H1 (cell line): ENCODE measurements at regions not wholly inside any gene's neighbourhood (a gene's known extent, or its start where the extent isn't known, plus 50 kb on each side); places are given as distances from the start of the nearest gene placed in this dataset.
A peak's percentile ranks its signal among the peaks of the same experiment; 100 is the strongest.

Experiments
- CTCF ChIA-PET: fragments of 300-600 bp; sonication (Branson Sonifier 250); formaldehyde crosslinking; loops from one replicate; lab custom pipeline; 2021; ENCODE audit not compliant: partially characterized antibody; lab: Charles Lee
- POLR2A ChIA-PET: fragments of 300-600 bp; sonication (Branson Sonifier 250); formaldehyde crosslinking; loops from one replicate; lab custom pipeline; 2021; ENCODE audit warnings: inconsistent platforms; ENCODE audit not compliant: partially characterized antibody; lab: Charles Lee
- DNase-seq, 2 experiments: peaks; one replicate each; pipeline versions ENCODE4 v3.0.0 to v3.0.0-alpha.2; 2010 to 2022; ENCODE audit warnings: low spot score in 2 of 2, low read depth in 1 of 2, mixed read lengths in 1 of 2
- FAIRE-seq: peaks from 2 replicates; lab custom pipeline; 2011; peaks lifted over from hg19 to GRCh38; lab: Jason Lieb, UNC
- H2AFZ ChIP-seq: 2 replicates; pipeline ENCODE4 v1.8.1; 2012; ENCODE audit warnings: low read length, inconsistent platforms
- H2AK5ac ChIP-seq: 2 replicates; pipeline ENCODE4 v1.6.1; 2013; ENCODE audit warnings: low read depth, low read length
- H2BK120ac ChIP-seq: replicated peaks from 2 replicates; pipeline ENCODE3; 2013; ENCODE audit warnings: low read depth, low read length, inconsistent platforms
- H2BK12ac ChIP-seq: 2 replicates; pipeline ENCODE4 v1.6.1; 2013; ENCODE audit warnings: low read depth, low read length
- H2BK15ac ChIP-seq: 2 replicates; pipeline ENCODE4 v1.6.1; 2013; ENCODE audit warnings: low read length
- H2BK20ac ChIP-seq: 2 replicates; pipeline ENCODE4 v1.6.1; 2013; ENCODE audit warnings: low read length
- H2BK5ac ChIP-seq: 2 replicates; pipeline ENCODE4 v1.6.1; 2013; ENCODE audit warnings: low read depth, low read length
- H3K14ac ChIP-seq: 2 replicates; pipeline ENCODE4 v1.6.1; 2013; ENCODE audit warnings: inconsistent platforms; ENCODE audit not compliant: insufficient read length
- H3K18ac ChIP-seq: 2 replicates; pipeline ENCODE4 v1.6.1; 2013; ENCODE audit warnings: low read length; ENCODE audit errors: extremely low read depth
- H3K23ac ChIP-seq: 2 replicates; pipeline ENCODE4 v1.6.1; 2013; ENCODE audit warnings: inconsistent platforms; ENCODE audit not compliant: insufficient read length
- H3K23me2 ChIP-seq: 2 replicates; pipeline ENCODE4 v1.6.1; 2013; ENCODE audit warnings: low read depth, low read length
- H3K27ac ChIP-seq: 2 replicates; pipeline ENCODE4 v1.6.1; 2011; ENCODE audit warnings: low read depth, low read length, inconsistent platforms
- H3K27me3 ChIP-seq, 4 experiments: replicated peaks in 1 of 4; 1 replicate in 1 of 4; 2 replicates in 3 of 4; pipeline versions ENCODE4 v1.6.1 to v1.8.1; 2011 to 2013; ENCODE audit warnings: low read length in 3 of 4, mild to moderate bottlenecking in 3 of 4, inconsistent platforms in 2 of 4, mixed read lengths in 2 of 4, moderate library complexity in 1 of 4; ENCODE audit not compliant: control insufficient read depth in 3 of 4, insufficient read depth in 3 of 4; ENCODE audit errors: extremely low read depth in 1 of 4
- H3K36me3 ChIP-seq, 4 experiments: 2 replicates each; pipeline versions ENCODE4 v1.6.1 to v1.8.1; 2011 to 2013; ENCODE audit warnings: mild to moderate bottlenecking in 4 of 4, low read length in 3 of 4, moderate library complexity in 2 of 4, control low read depth in 1 of 4, inconsistent platforms in 1 of 4; ENCODE audit not compliant: insufficient read depth in 4 of 4, control insufficient read depth in 2 of 4
- H3K4ac ChIP-seq: replicated peaks from 2 replicates; pipeline ENCODE3; 2013; ENCODE audit warnings: low read length, low read depth, mixed read lengths, inconsistent platforms; ENCODE audit not compliant: insufficient read length
- H3K4me1 ChIP-seq, 4 experiments: replicated peaks in 1 of 4; 1 replicate in 1 of 4; 2 replicates in 3 of 4; pipeline versions ENCODE4 v1.6.1 to v1.8.1; 2011 to 2013; ENCODE audit warnings: low read length in 3 of 4, inconsistent platforms in 2 of 4, mixed read lengths in 1 of 4; ENCODE audit not compliant: insufficient read depth in 4 of 4, control insufficient read depth in 3 of 4
- H3K4me2 ChIP-seq, 2 experiments: 2 replicates each; pipeline versions ENCODE4 v1.6.1 to v1.8.1; 2011 to 2013; ENCODE audit warnings: low read depth in 2 of 2, low read length in 2 of 2, control low read depth in 1 of 2, inconsistent platforms in 1 of 2, mild to moderate bottlenecking in 1 of 2; ENCODE audit not compliant: insufficient read depth in 1 of 2
- H3K4me3 ChIP-seq, 4 experiments: fragments of 200-600, 300-600 bp in 1 of 4; sonication (generic), shearing (Covaris generic), sonication (Bioruptor Twin) in 1 of 4; 2 replicates each; pipeline versions ENCODE4 v1.5.1 to v1.8.1; 2011 to 2016; ENCODE audit warnings: low read length in 4 of 4, low read depth in 3 of 4, control low read depth in 2 of 4, inconsistent platforms in 2 of 4, mild to moderate bottlenecking in 2 of 4, mixed read lengths in 1 of 4, moderate library complexity in 1 of 4; ENCODE audit not compliant: insufficient read depth in 2 of 4; ENCODE audit errors: extremely low read depth in 1 of 4
- H3K56ac ChIP-seq: replicated peaks from 2 replicates; pipeline ENCODE3; 2013; ENCODE audit warnings: low read depth, mild to moderate bottlenecking, mixed read lengths, low read length, inconsistent platforms; ENCODE audit not compliant: insufficient read length
- H3K79me1 ChIP-seq: 2 replicates; pipeline ENCODE4 v1.6.1; 2013; ENCODE audit warnings: low read depth, low read length, control low read depth
- H3K79me2 ChIP-seq, 2 experiments: 2 replicates each; pipeline versions ENCODE4 v1.6.1 to v1.8.1; 2012 to 2013; ENCODE audit warnings: low read length in 2 of 2, mild to moderate bottlenecking in 2 of 2, inconsistent platforms in 1 of 2; ENCODE audit not compliant: insufficient read depth in 2 of 2, control insufficient read depth in 1 of 2
- H3K9ac ChIP-seq, 4 experiments: replicated peaks in 1 of 4; 1 replicate in 1 of 4; 2 replicates in 3 of 4; pipeline versions ENCODE4 v1.6.1 to v1.8.1; 2011 to 2013; ENCODE audit warnings: low read depth in 3 of 4, low read length in 3 of 4, control low read depth in 2 of 4, mild to moderate bottlenecking in 2 of 4, moderate library complexity in 2 of 4, inconsistent platforms in 1 of 4; ENCODE audit errors: extremely low read depth in 1 of 4
- H3K9me3 ChIP-seq, 2 experiments: 2 replicates each; pipeline versions ENCODE4 v1.6.1 to v1.8.1; 2012 to 2013; ENCODE audit warnings: mild to moderate bottlenecking in 2 of 2, moderate library complexity in 2 of 2, control low read depth in 1 of 2, inconsistent platforms in 1 of 2, low read depth in 1 of 2, low read length in 1 of 2, mixed read lengths in 1 of 2; ENCODE audit not compliant: insufficient read depth in 2 of 2
- H4K20me1 ChIP-seq, 2 experiments: replicated peaks in 1 of 2; 2 replicates each; pipeline versions ENCODE3 to v1.8.1; 2011 to 2013; ENCODE audit warnings: inconsistent platforms in 2 of 2, low read length in 2 of 2, mild to moderate bottlenecking in 1 of 2; ENCODE audit not compliant: insufficient read depth in 2 of 2, control insufficient read depth in 1 of 2
- H4K5ac ChIP-seq: 2 replicates; pipeline ENCODE4 v1.6.1; 2013; ENCODE audit warnings: low read length, low read depth, mixed read lengths, inconsistent platforms; ENCODE audit not compliant: insufficient read length
- H4K8ac ChIP-seq: 2 replicates; pipeline ENCODE4 v1.8.0; 2013; ENCODE audit warnings: mild to moderate bottlenecking, moderate library complexity, low read length, inconsistent platforms; ENCODE audit not compliant: insufficient read depth; ENCODE audit errors: extremely low read depth
- H4K91ac ChIP-seq: replicated peaks from 2 replicates; pipeline ENCODE3; 2013; ENCODE audit warnings: low read length, mixed read lengths, inconsistent platforms; ENCODE audit not compliant: insufficient read length
- BRCA1 ChIP-seq: IDR thresholded peaks from 2 replicates; pipeline ENCODE4 v1.6.1; 2012; ENCODE audit warnings: low read depth, low read length, improper control_type of control experiment
- CBX5 ChIP-seq: fragments of 300-800, 300-1000 bp; sonication (generic); IDR thresholded peaks from 2 replicates; pipeline ENCODE4 v1.7.1; 2016; ENCODE audit warnings: antibody characterized with exemption, low read length, low read depth
- CHD1 ChIP-seq: IDR thresholded peaks from 2 replicates; pipeline ENCODE4 v1.6.1; 2012; ENCODE audit warnings: low read depth, low read length, improper control_type of control experiment
- EZH2 ChIP-seq: fragments of 200-600 bp; sonication (generic); IDR thresholded peaks from 2 replicates; pipeline ENCODE4 v1.7.1; 2012; ENCODE audit warnings: low read depth, mild to moderate bottlenecking, moderate library complexity, low read length, inconsistent platforms; ENCODE audit not compliant: severe bottlenecking
- FOSL1 ChIP-seq: IDR thresholded peaks from 2 replicates; pipeline ENCODE4 v1.6.1; 2011; ENCODE audit warnings: mild to moderate bottlenecking, low read depth, low read length, moderate library complexity; ENCODE audit not compliant: insufficient read depth
- GABPA ChIP-seq: IDR thresholded peaks from 2 replicates; pipeline ENCODE4 v1.6.1; 2011; ENCODE audit warnings: mild to moderate bottlenecking, low read length, moderate library complexity, borderline replicate concordance; ENCODE audit not compliant: insufficient read depth
- KDM4A ChIP-seq: IDR thresholded peaks from one replicate; pipeline ENCODE4 v1.7.1; 2012; ENCODE audit warnings: low read depth, mild to moderate bottlenecking, moderate library complexity, low read length, inconsistent platforms; ENCODE audit not compliant: severe bottlenecking
- KDM5A ChIP-seq: fragments of 200-600 bp; IDR thresholded peaks from 2 replicates; pipeline ENCODE4 v1.7.1; 2012; ENCODE audit warnings: mild to moderate bottlenecking, low read length, inconsistent platforms, mixed read lengths
- SP2 ChIP-seq: IDR thresholded peaks from 2 replicates; pipeline ENCODE4 v1.6.1; 2012; ENCODE audit warnings: mild to moderate bottlenecking, low read length, inconsistent platforms
- TCF12 ChIP-seq: IDR thresholded peaks from 2 replicates; pipeline ENCODE4 v1.6.1; 2011; ENCODE audit warnings: low read depth, mild to moderate bottlenecking, low read length
- WGBS, 2 experiments: shearing (Covaris generic) in 1 of 2; methylation state at CpG; one replicate each; pipeline versions ENCODE4 v1.1.6 to v1.1.7; 2013 to 2015; ENCODE audit warnings: low lambda C conversion rate in 2 of 2, mixed read lengths in 2 of 2, inconsistent platforms in 1 of 2, low coverage in 1 of 2, missing lambda C conversion rate in 1 of 2; ENCODE audit not compliant: insufficient replicate concordance in 2 of 2, insufficient coverage in 1 of 2, insufficient read length in 1 of 2; ENCODE audit errors: extremely low coverage in 1 of 2, missing lambda C conversion rate in 1 of 2; 5-methylcytosine and 5-hydroxymethylcytosine counted together

DNA sequence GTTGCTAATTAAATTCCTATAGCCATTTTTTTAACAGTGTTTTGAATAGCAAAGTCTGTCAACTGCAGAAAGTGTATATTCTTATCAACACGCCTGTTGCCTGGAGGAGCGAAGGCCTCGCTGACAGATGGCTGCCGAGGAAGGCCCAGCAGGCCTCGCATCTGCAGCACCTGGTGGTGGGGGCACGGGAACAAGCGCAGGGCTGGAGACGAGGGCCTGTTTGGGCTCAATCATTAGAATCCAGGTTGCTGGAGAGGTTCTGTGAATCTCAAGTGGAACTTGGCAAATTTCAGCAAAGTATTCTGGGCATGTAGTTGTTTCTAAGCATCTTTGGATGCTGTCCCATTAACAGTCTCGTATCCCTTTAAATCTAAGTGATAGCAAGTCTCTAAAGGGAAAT is 66.1 kb upstream of the FAM204A start:
- Histone ChIP-seq H2AFZ (no peak overlapping the region), H3K79me1 (no peaks in the 10 kb centered on the region), H2BK12ac (no peak overlapping the region), H2BK15ac (no peak overlapping the region), H2BK20ac (no peak overlapping the region), H3K27ac (no peak overlapping the region)
- no peak for DNase-seq
- TF ChIP-seq GABPA (no peak), SP2 (no peak), KDM4A (no peak), TCF12 (no peak), FOSL1 (no peak), EZH2 (no peak), KDM5A (no peak), CBX5 (no peak), CHD1 (no peak), BRCA1 (no peak)
- TF ChIP-seq, all 59 proteins: peak for 0
- peaks cover 3 to 11% (median 7%) of the 10 kb centered on the region in 4 experiments for H3K4me1 ChIP-seq
- no peak overlapping the region for H3K4ac ChIP-seq
- H3K4me3 ChIP-seq = no peak overlapping the region
- H3K23ac ChIP-seq = no peak overlapping the region
- H2BK5ac ChIP-seq = no peak overlapping the region
- H3K9me3 ChIP-seq = no peaks in the 10 kb centered on the region
- WGBS, 2 experiments = 84% methylated on average over 9 of the region's 9 CpGs; no CpG with 5 or more reads in 1 of the 2 experiments
- H3K14ac ChIP-seq = no peak overlapping the region
- no peak overlapping the region; a peak in 1 of 7 replicates for H3K9ac ChIP-seq
- no peak overlapping the region for H4K5ac ChIP-seq
- no peak overlapping the region for H2AK5ac ChIP-seq
- no peaks in the 10 kb centered on the region for H3K36me3 ChIP-seq
- no peaks in the 10 kb centered on the region; a peak in 1 of 7 replicates for H3K27me3 ChIP-seq
- no peak for FAIRE-seq
- H4K8ac ChIP-seq = no peak overlapping the region
- no peak overlapping the region for H4K91ac ChIP-seq
- no peaks in the 10 kb centered on the region for H3K23me2 ChIP-seq
- ChIA-PET CTCF (no interaction called here), POLR2A (no interaction called here)
- H4K20me1 ChIP-seq = no peaks in the 10 kb centered on the region
- no peak overlapping the region for H3K56ac ChIP-seq
- no peak overlapping the region for H2BK120ac ChIP-seq
- no peaks in the 10 kb centered on the region for H3K79me2 ChIP-seq
- H3K18ac ChIP-seq = no peak overlapping the region
- peak overlapping the region; percentile 7 to 14; a peak in 2 of 4 replicates for H3K4me2 ChIP-seq
